K562 (cell line): ENCODE measurements at regions not wholly inside any gene's neighbourhood (a gene's known extent, or its start where the extent isn't known, plus 50 kb on each side); places are given as distances from the start of the nearest gene placed in this dataset.

ENCODE experiments used
- ATAC-seq: fragments of 200-7000 bp; cut with Tn5 transposase; 3 replicates; pipeline ENCODE4 v1.9.1; 2020; ENCODE audit warnings: moderate library complexity
- BruUV-seq: library from RNA; stranded (reverse); fragments of 400-500 nt; replicated peaks from 2 replicates; lab custom pipeline; 2021; lab: Mats Ljungman, UMichigan
- CTCF ChIA-PET: fragments of 300-600 bp; formaldehyde crosslinking; extraction: SDS; loops from one replicate; lab custom pipeline; 2021; ENCODE audit warnings: low intra/inter-chr PET ratio; lab: Yijun Ruan, JAX
- POLR2A ChIA-PET: fragments of 300-600, 350-650 bp; sonication (Branson Sonifier 250); formaldehyde crosslinking; extraction: SDS; loops from one replicate; lab custom pipeline; 2021; ENCODE audit warnings: antibody characterized with exemption, inconsistent platforms; lab: Yijun Ruan, JAX
- DNase-seq, 4 experiments: peaks; one replicate each; pipeline versions ENCODE4 v3.0.0 to v3.0.0-alpha.2; 2011 to 2018; ENCODE audit warnings: low spot score in 3 of 4, mixed read lengths in 3 of 4; ENCODE audit errors: extremely low read depth in 1 of 4
- FAIRE-seq: peaks from 2 replicates; lab custom pipeline; 2011; peaks lifted over from hg19 to GRCh38; lab: Jason Lieb, UNC
- H2AFZ ChIP-seq: 2 replicates; pipeline ENCODE4 v1.6.0; 2011; ENCODE audit warnings: low read depth, low read length, control low read depth, inconsistent platforms
- H3K27ac ChIP-seq: fragments of 200-600 bp; 3 replicates; pipeline ENCODE4 v1.8.0; 2011; ENCODE audit warnings: low read depth, mild to moderate bottlenecking, control low read depth, inconsistent platforms, low read length, moderate library complexity, mixed read lengths; ENCODE audit errors: extremely low read depth
- H3K27me3 ChIP-seq, 2 experiments: fragments of 300-600 bp in 1 of 2; 2 replicates in 1 of 2; 3 replicates in 1 of 2; pipeline versions ENCODE4 v1.6.0 to v1.8.0; 2011; ENCODE audit warnings: inconsistent platforms in 2 of 2, low read length in 2 of 2, mild to moderate bottlenecking in 1 of 2, mixed read lengths in 1 of 2, moderate library complexity in 1 of 2; ENCODE audit not compliant: control insufficient read depth in 2 of 2, insufficient read depth in 2 of 2
- H3K36me3 ChIP-seq: fragments of 300-600 bp; 3 replicates; pipeline ENCODE4 v1.8.0; 2011; ENCODE audit warnings: mild to moderate bottlenecking, low read length, inconsistent platforms; ENCODE audit not compliant: control insufficient read depth, insufficient read depth
- H3K4me1 ChIP-seq, 2 experiments: fragments of 200-600 bp in 1 of 2; replicated peaks in 1 of 2; 2 replicates in 1 of 2; 3 replicates in 1 of 2; pipeline versions ENCODE4 v1.5.1 to v1.8.0; 2011; ENCODE audit warnings: inconsistent platforms in 2 of 2, low read length in 2 of 2, mild to moderate bottlenecking in 1 of 2, mixed read lengths in 1 of 2, moderate library complexity in 1 of 2; ENCODE audit not compliant: control insufficient read depth in 2 of 2, insufficient read depth in 2 of 2
- H3K4me2 ChIP-seq: 2 replicates; pipeline ENCODE4 v1.6.1; 2011; ENCODE audit warnings: low read length, control low read depth, inconsistent platforms, mixed read lengths; ENCODE audit not compliant: insufficient read depth
- H3K4me3 ChIP-seq: fragments of 200-600 bp; sonication (generic), shearing (Covaris generic); 2 replicates; pipeline ENCODE4 v1.5.1; 2016; ENCODE audit warnings: control low read depth, inconsistent platforms
- H3K79me2 ChIP-seq: fragments of 200-600 bp; 3 replicates; pipeline ENCODE4 v1.8.0; 2011; ENCODE audit warnings: low read length, inconsistent platforms; ENCODE audit not compliant: control insufficient read depth, insufficient read depth
- H3K9ac ChIP-seq, 2 experiments: 2 replicates each; pipeline versions ENCODE4 v1.6.0 to v1.6.1; 2011; ENCODE audit warnings: low read depth in 2 of 2, low read length in 2 of 2, control low read depth in 1 of 2, inconsistent platforms in 1 of 2, mild to moderate bottlenecking in 1 of 2, mixed read lengths in 1 of 2; ENCODE audit not compliant: insufficient read depth in 1 of 2
- H3K9me1 ChIP-seq: one replicate; pipeline ENCODE4 v1.6.0; 2011; ENCODE audit warnings: inconsistent platforms, mild to moderate bottlenecking, low read length, moderate library complexity; ENCODE audit not compliant: control insufficient read depth, insufficient read depth
- H3K9me3 ChIP-seq: replicated peaks from 2 replicates; pipeline ENCODE4 v1.5.1; 2011; ENCODE audit warnings: low read depth, low read length, inconsistent platforms; ENCODE audit not compliant: control insufficient read depth, insufficient read depth
- H4K20me1 ChIP-seq: replicated peaks from 2 replicates; pipeline ENCODE4 v1.6.1; 2011; ENCODE audit warnings: low read length, inconsistent platforms, mixed read lengths; ENCODE audit not compliant: control insufficient read depth, insufficient read depth
- NR2F6 ChIP-seq: fragments of 450-650 bp; formaldehyde crosslinking; IDR thresholded peaks from 2 replicates; pipeline ENCODE4 v1.4.0; 2020; ENCODE audit warnings: mild to moderate bottlenecking
- WGBS: fragments of 100-300 bp; shearing (Covaris generic); methylation state at CpG from one replicate; pipeline ENCODE4 v1.1.6; 2016; ENCODE audit warnings: low coverage, mixed read lengths; ENCODE audit not compliant: insufficient coverage; ENCODE audit errors: missing lambda C conversion rate; 5-methylcytosine and 5-hydroxymethylcytosine counted together
- in situ Hi-C: fragments of 300-500 bp; cut with MboI; formaldehyde crosslinking; loops from 4 replicates; pipeline ENCODE4 v1.15.0; 2018; ENCODE audit warnings: inconsistent platforms, mixed read lengths
- intact Hi-C: fragments of 100-400 bp; cut with micrococcal nuclease; formaldehyde crosslinking; loops from 2 replicates; pipeline ENCODE4 v1.14.2; 2022
- TF ChIP-seq, protein P1 (sequence below): sonication (generic); formaldehyde crosslinking; IDR thresholded peaks from 2 replicates; pipeline ENCODE4 v1.8.1; 2023; ENCODE audit warnings: missing genetic modification reagents, mild to moderate bottlenecking, borderline replicate concordance

DNA sequence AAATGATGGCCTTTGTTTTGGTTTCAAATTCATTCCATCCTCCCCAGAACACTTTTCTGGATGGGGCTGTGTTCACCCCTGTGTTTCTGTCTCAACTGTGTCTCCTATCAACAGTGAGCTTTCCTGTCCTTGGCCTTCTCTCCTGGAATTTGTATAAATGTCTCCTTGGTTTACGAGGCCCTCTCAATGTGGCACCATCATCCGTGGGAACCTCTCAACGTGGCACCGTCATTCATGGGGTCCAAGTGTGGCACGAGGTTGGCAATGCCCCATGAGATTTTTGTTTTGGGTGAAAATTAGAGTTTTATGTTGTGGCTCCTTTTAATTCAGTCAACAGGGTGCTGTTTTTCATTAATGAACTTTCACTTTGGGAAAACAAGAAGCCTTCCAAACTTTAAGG, 280.7 kb upstream of the SALL3 start:
- Histone ChIP-seq H3K36me3 (no peaks in the 10 kb centered on the region), H3K9me1 (no peaks in the 10 kb centered on the region), H3K4me2 (no peak overlapping the region), H2AFZ (no peak overlapping the region), H3K4me3 (no peak overlapping the region), H4K20me1 (no peaks in the 10 kb centered on the region; the same call in 1 of the 2 replicates), H3K27me3 (peaks cover 0 to 20% of the 10 kb centered on the region in 2 experiments; a peak in 3 of 5 replicates), H3K9me3 (no peaks in the 10 kb centered on the region), H3K79me2 (no peaks in the 10 kb centered on the region), H3K4me1 (no peaks in the 10 kb centered on the region), H3K27ac (no peak overlapping the region), H3K9ac (no peak overlapping the region)
- in situ Hi-C loops: no loop called here
- ChIA-PET CTCF (no interaction called here), POLR2A (interaction anchor here (1.0 kb wide), 1 partner anchor 8 kb away, joined by 4 read pairs; no protein-coding TSS in a partner anchor)
- ATAC-seq (no peak), DNase-seq (no peak), FAIRE-seq (no peak)
- no TSS peak for BruUV-seq
- TF ChIP-seq, protein P1, sequence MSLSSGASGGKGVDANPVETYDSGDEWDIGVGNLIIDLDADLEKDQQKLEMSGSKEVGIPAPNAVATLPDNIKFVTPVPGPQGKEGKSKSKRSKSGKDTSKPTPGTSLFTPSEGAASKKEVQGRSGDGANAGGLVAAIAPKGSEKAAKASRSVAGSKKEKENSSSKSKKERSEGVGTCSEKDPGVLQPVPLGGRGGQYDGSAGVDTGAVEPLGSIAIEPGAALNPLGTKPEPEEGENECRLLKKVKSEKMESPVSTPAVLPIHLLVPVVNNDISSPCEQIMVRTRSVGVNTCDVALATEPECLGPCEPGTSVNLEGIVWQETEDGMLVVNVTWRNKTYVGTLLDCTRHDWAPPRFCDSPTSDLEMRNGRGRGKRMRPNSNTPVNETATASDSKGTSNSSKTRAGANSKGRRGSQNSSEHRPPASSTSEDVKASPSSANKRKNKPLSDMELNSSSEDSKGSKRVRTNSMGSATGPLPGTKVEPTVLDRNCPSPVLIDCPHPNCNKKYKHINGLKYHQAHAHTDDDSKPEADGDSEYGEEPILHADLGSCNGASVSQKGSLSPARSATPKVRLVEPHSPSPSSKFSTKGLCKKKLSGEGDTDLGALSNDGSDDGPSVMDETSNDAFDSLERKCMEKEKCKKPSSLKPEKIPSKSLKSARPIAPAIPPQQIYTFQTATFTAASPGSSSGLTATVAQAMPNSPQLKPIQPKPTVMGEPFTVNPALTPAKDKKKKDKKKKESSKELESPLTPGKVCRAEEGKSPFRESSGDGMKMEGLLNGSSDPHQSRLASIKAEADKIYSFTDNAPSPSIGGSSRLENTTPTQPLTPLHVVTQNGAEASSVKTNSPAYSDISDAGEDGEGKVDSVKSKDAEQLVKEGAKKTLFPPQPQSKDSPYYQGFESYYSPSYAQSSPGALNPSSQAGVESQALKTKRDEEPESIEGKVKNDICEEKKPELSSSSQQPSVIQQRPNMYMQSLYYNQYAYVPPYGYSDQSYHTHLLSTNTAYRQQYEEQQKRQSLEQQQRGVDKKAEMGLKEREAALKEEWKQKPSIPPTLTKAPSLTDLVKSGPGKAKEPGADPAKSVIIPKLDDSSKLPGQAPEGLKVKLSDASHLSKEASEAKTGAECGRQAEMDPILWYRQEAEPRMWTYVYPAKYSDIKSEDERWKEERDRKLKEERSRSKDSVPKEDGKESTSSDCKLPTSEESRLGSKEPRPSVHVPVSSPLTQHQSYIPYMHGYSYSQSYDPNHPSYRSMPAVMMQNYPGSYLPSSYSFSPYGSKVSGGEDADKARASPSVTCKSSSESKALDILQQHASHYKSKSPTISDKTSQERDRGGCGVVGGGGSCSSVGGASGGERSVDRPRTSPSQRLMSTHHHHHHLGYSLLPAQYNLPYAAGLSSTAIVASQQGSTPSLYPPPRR (CRISPR knock-in tag): no peak
- TF ChIP-seq NR2F6: no peak
- 0% methylated on average over 2 of the region's 5 CpGs for WGBS
- intact Hi-C loops: no loop called here
